VCaP (cell line): ENCODE measurements at regions not wholly inside any gene's neighbourhood (a gene's known extent, or its start where the extent isn't known, plus 50 kb on each side); places are given as distances from the start of the nearest gene placed in this dataset.

ENCODE experiments used
- H3K27ac ChIP-seq: fragments of 450-650 bp; 2 replicates; pipeline ENCODE4 v1.5.1; 2017
- TF ChIP-seq, protein P1 (sequence below): fragments of 450-650 bp; conservative IDR thresholded peaks from 2 replicates; pipeline ENCODE4 v1.5.1; 2017; ENCODE audit warnings: mild to moderate bottlenecking, moderate library complexity

DNA sequence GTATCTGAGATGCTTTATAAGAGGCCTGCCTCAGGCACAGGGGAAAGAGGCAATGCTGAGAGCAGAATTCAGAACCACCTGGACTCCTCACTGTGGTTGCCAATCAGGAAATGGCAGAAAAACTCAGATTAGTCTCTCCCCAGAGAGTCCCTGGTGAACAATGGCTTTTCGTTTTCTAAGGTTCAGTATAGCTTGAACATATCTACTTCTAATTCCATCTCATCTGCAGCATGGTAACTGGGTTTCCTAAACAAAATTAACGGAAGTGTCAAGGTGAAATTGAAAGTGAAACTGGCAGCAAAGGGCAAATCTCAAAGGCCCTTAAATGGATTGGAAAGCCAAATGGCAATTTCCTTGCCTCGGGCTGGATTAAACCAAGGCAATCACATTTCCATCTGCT, 480.2 kb upstream of the ACVR2A start:
- TF ChIP-seq, protein P1, sequence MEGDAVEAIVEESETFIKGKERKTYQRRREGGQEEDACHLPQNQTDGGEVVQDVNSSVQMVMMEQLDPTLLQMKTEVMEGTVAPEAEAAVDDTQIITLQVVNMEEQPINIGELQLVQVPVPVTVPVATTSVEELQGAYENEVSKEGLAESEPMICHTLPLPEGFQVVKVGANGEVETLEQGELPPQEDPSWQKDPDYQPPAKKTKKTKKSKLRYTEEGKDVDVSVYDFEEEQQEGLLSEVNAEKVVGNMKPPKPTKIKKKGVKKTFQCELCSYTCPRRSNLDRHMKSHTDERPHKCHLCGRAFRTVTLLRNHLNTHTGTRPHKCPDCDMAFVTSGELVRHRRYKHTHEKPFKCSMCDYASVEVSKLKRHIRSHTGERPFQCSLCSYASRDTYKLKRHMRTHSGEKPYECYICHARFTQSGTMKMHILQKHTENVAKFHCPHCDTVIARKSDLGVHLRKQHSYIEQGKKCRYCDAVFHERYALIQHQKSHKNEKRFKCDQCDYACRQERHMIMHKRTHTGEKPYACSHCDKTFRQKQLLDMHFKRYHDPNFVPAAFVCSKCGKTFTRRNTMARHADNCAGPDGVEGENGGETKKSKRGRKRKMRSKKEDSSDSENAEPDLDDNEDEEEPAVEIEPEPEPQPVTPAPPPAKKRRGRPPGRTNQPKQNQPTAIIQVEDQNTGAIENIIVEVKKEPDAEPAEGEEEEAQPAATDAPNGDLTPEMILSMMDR: no peak
- H3K27ac ChIP-seq: no peak overlapping the region

DNA sequence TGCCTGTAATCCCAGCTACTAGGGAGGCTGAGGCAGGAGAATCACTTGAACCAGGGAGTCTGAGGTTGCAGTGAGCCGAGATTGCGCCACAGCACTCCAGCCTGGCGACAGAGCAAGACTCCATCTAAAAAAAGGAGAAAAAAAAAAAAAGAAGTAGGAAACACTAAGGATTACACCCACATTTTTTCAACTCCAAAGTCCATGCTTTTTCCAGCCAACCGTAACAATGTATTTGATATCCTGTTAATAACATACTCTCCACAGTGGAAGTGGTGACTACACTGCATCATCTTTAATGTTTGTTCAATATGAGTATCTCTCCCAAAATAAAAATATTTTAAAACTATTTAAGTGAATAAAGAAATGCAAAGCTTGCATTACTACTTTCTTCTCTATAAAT, 481.6 kb upstream of the ACVR2A start:
- TF ChIP-seq, protein P1: no peak
- no peak overlapping the region for H3K27ac ChIP-seq

DNA sequence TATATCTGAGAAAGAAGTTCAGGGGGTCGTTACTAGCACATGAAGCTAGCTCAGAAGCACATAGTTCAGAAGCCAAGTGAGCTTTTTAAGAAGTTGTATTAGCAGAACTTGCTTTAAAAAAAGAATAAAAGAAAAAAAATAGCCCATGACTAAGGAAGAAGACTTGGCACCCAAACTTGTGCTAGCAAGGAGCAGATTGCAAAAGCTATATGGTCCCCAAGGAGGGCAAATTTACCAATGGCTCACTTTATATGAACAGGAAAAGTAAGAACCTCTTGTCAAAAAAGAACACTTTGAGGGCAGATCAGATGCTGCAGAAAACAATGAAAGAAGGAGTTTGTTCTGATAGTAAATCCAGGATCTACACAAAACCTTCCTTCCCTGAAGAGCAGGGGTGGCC, 486.5 kb upstream of the ACVR2A start:
- TF ChIP-seq, protein P1: no peak
- H3K27ac ChIP-seq: no peak overlapping the region

DNA sequence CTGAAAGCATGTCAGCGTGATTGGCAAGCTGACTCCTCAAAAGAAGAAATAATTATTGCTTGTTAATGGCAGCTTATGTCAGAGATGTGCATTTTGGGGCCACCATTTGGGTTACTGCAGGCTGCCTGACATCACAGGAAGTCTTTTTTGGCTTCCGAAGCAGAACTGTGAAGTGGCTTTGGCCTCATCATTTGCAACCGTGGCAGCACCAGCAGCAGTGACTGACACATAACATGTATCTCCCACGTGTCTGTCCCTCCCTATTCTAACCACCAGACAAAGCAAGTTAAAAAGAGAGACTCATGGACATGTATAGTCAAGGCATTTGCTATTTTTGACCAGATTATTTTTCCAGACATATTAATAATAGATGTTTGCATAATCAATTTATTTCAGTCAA, 488.7 kb upstream of the ACVR2A start:
- TF ChIP-seq, protein P1: no peak

DNA sequence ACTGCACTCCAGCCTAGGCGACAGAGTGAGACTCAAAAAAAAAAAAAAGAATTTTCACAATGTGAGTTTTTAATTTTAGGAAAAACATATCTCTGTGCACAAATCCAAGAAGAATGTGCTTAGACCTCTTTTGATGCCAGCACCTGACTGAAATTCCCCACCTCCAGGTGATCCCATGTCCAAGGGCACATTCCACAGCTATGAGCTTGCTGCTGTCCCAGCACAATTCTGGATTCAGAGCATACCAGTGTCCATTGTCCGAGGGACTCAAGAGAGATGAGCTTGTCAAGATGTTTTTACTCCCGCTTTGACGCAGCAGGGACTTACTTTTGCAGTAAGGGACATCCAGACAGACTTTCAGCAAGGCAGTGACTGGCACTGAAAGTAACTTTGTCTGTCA, 489.1 kb upstream of the ACVR2A start:
- TF ChIP-seq, protein P1: no peak
- no peak overlapping the region for H3K27ac ChIP-seq

More for the DNA sequence above, 488.7 kb upstream of the ACVR2A start:
- no peak overlapping the region for H3K27ac ChIP-seq

DNA sequence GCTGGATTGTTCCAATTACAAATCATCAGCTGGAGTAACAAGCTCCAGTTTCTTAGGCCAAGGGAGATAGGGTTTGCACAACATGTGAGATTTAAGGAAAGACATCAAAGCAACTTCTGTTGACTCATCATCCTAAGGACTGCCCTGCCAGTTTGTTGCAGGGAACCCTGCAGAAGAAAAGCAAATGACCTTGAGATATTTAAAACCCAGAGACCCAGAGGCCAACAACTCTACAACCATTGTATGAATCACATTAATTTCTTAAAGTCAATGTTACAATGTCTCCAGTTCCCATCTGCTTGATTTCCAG, 491.8 kb upstream of the ACVR2A start:
- no peak overlapping the region for H3K27ac ChIP-seq
- TF ChIP-seq, protein P1: no peak

DNA sequence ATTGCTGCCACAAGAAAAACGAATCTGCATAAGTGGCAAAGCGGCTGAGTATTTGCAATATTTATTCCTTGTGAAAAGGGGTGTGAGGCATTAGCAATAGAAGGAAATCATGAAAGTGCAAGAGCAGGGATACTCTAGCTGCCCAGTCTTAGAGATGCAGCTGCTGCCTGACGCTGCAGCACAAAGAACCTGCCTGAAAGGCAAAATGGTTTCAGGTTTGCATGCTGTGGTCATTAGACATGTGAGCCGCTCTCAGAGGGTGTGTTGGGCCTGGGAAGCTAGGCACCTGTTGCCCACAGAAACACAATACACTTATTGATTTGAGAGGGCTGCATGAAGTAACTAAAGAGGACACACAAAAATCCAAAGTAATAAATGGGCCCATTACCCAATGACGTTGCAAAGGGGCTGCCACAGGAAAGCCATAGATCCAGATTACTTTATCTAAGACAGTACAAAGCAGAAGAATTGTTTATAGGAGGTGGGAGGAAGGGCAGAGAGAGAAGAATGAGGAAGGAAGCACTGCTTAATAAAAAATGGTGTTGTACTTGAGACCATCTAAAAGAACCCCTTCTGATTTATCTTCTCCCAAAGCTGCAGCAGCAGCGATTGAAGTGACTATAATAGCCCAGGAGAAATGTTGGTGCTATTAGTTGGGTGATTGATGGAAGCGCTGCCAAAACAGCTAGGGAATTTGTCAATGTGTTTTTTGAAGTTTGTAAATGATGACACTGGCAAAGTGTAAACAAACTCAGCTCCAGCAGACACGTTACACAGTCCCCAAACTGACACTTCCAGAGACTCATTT, 492.4 kb upstream of the ACVR2A start:
- no peak overlapping the region for H3K27ac ChIP-seq
- TF ChIP-seq, protein P1: no peak
